HFF-Myc (cell line): ENCODE measurements at regions not wholly inside any gene's neighbourhood (a gene's known extent, or its start where the extent isn't known, plus 50 kb on each side); places are given as distances from the start of the nearest gene placed in this dataset.

Experiments used
- DNase-seq: peaks from one replicate; pipeline ENCODE4 v3.0.0-alpha.2; 2011; ENCODE audit warnings: low read depth; ENCODE audit errors: extremely low read depth
- H3K4me3 ChIP-seq: replicated peaks from 2 replicates; pipeline ENCODE4 v1.5.1; 2011; ENCODE audit warnings: low read depth, mild to moderate bottlenecking, control low read depth, low read length
- CTCF ChIP-seq: IDR thresholded peaks from 2 replicates; pipeline ENCODE4 v1.5.1; 2012; ENCODE audit warnings: mild to moderate bottlenecking, low read depth, low read length, control low read depth; ENCODE audit errors: missing control alignments

GRCh38 chr11:109973486-109973885 is 119.7 kb upstream of the ZC3H12C start:
- no peak for DNase-seq
- TF ChIP-seq CTCF, result no peak
- no peak overlapping the region for H3K4me3 ChIP-seq

GRCh38 chr11:109974523-109974922 is 118.7 kb upstream of the ZC3H12C start:
- H3K4me3 ChIP-seq, result no peak overlapping the region
- no peak for DNase-seq
- TF ChIP-seq CTCF, result no peak

- no peak for TF ChIP-seq CTCF
- DNase-seq, result no peak
- no peak overlapping the region for H3K4me3 ChIP-seq
These were observed 114.3 kb upstream of the ZC3H12C start for GRCh38 chr11:109978895-109979294.

- no peak for TF ChIP-seq CTCF
- no peak for DNase-seq
- H3K4me3 ChIP-seq, result no peak overlapping the region
These were observed 112.1 kb upstream of the ZC3H12C start for GRCh38 chr11:109981031-109981636.

- no peak for DNase-seq
- no peak overlapping the region for H3K4me3 ChIP-seq
- TF ChIP-seq CTCF, result no peak
These were observed 109.8 kb upstream of the ZC3H12C start for GRCh38 chr11:109983358-109983757.

- no peak overlapping the region for H3K4me3 ChIP-seq
- no peak for TF ChIP-seq CTCF
- no peak for DNase-seq
These were observed 108.4 kb upstream of the ZC3H12C start for GRCh38 chr11:109984634-109985289.
